ENCODE measurements at regions not wholly inside any gene's neighbourhood (a gene's known extent, or its start where the extent isn't known, plus 50 kb on each side); places are given as distances from the start of the nearest gene placed in this dataset.

DNA sequence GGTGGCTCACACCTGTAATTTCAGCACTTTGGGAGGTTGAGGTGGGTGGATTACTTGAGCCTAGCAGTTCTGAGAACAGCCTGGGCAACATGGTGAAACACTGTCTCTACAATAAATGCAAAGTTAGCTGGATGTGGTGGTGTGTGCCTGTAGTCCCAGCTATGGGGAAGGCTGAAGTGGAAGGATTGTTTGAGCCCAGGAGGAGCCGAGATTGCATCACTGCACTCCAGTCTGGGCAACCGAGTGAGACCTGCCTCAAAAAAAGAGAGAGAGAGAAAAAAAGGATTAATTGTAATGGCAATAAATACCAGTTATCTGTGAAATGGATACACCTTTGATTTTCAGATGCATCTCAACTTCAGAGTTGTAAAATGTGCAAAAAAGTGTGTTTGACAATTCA, 58.8 kb downstream of the SPRY1 start:
- TF ChIP-seq POLR2A (IDR thresholded peaks at IDR 0.05; ENCODE audit: low read depth, low read length) (no peak), POLR2AphosphoS5 (IDR thresholded peaks at IDR 0.05; ENCODE audit: low read depth, low read length) (no peak), TAF1 (IDR thresholded peaks at IDR 0.05; ENCODE audit: borderline replicate concordance, low read depth, low read length) (no peak)
- FAIRE-seq (no peak), DNase-seq (ENCODE audit: insufficient read length) (no peak)

DNA sequence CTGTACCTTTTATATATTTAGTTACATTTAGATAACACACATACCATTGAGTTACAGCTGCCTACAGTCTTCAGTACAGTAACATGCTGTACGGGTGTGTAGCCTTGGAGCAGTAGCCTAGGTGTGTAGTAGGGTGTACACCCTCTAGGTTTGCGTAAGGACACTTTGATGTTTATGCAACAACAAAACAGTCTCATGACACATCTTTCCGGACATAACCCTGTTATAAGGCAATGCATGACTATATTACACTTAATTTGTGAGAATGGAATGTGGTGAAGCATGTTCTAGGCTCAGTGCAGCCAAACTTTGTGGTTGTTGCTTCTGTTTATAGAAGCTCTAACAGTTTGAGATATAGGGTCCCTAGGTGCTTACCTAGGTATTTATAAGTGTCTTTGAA, 65.4 kb downstream of the SPRY1 start:
- no peak for TF ChIP-seq POLR2A (IDR thresholded peaks at IDR 0.05; ENCODE audit: low read depth, low read length)
- TF ChIP-seq TAF1 (IDR thresholded peaks at IDR 0.05; ENCODE audit: borderline replicate concordance, low read depth, low read length) = no peak
- TF ChIP-seq POLR2AphosphoS5 (IDR thresholded peaks at IDR 0.05; ENCODE audit: low read depth, low read length) = no peak
- DNase-seq (ENCODE audit: insufficient read length) = no peak
- FAIRE-seq = no peak

DNA sequence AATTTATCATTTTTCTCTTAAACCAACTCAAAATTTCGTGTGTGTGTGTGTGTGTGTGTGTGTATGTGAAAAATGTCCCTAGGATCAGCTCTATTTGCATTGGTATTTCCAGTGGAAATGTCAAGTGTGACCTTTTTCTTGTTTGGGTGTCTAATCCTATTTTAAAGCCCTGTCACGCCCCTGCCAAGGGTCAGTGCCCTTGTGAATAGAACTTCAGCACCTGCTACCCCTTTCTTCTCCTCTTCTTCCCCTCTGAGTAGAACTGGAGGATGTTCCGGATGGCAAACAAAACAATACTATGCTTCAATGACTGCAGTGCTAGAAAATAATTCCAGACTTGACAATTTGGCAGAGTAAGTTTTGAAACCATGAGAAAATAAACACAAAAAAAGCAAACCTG, 67.3 kb downstream of the SPRY1 start:
- no peak for DNase-seq (ENCODE audit: insufficient read length)
- TF ChIP-seq POLR2AphosphoS5 (IDR thresholded peaks at IDR 0.05; ENCODE audit: low read depth, low read length) = no peak
- no peak for TF ChIP-seq TAF1 (IDR thresholded peaks at IDR 0.05; ENCODE audit: borderline replicate concordance, low read depth, low read length)
- no peak for TF ChIP-seq POLR2A (IDR thresholded peaks at IDR 0.05; ENCODE audit: low read depth, low read length)
- no peak for FAIRE-seq

DNA sequence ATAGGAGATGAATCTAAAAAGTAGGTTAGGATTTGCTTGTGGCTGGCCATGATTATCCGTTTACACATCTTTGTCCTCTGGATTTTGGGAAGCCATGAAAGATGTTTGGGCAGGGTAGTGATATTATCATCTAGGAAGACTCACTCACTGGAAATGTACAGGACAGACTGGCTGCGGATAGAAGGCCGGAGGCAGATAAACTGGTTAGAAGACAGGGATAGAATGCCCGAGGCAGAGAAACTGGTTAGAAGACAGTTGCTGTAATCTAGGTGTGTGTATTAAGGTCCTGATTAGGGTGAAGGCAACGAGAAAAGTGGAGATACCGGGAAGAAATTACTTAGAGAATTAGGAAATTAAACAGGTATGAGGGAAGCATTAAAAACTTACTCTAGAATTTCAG, 68.8 kb downstream of the SPRY1 start:
- FAIRE-seq = no peak
- no peak for DNase-seq (ENCODE audit: insufficient read length)
- TF ChIP-seq POLR2A (IDR thresholded peaks at IDR 0.05; ENCODE audit: low read depth, low read length) = no peak
- no peak for TF ChIP-seq POLR2AphosphoS5 (IDR thresholded peaks at IDR 0.05; ENCODE audit: low read depth, low read length)
- no peak for TF ChIP-seq TAF1 (IDR thresholded peaks at IDR 0.05; ENCODE audit: borderline replicate concordance, low read depth, low read length)

DNA sequence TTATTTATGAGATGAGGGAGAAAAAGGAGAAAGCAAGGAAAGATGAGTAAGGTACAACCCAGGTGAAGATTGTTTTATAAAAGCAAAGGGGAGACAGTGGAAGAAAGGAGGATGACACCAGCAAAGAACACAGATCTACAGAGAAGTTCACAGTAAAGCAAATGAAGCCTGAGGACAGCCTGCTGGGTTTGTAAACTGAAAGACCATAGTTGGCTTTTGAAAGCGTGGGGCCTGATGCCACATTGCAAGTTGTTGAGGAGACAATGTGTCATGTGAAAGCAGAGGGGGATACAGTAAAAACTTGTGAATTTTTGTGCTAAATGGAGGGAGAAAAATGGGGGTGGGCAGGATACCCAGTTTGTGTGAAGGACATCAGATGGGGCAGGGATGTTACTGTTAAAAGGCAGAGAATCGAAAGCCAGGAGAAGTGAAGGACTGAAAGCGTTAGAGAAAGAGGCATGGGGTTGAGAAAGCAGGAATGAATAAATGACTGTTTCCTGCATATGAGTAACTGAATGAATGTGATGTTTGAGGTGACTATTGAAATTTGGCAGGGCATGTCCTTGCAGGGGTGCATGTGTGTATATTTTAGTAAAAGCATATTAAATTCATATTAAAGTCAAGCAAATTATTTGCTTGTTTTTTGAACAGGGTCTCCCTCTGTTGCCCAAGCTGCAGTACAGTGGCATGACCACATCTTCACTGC, 69.6 kb downstream of the SPRY1 start:
- DNase-seq (ENCODE audit: insufficient read length) (no peak), FAIRE-seq (no peak)
- no peak for TF ChIP-seq TAF1 (IDR thresholded peaks at IDR 0.05; ENCODE audit: borderline replicate concordance, low read depth, low read length)

DNA sequence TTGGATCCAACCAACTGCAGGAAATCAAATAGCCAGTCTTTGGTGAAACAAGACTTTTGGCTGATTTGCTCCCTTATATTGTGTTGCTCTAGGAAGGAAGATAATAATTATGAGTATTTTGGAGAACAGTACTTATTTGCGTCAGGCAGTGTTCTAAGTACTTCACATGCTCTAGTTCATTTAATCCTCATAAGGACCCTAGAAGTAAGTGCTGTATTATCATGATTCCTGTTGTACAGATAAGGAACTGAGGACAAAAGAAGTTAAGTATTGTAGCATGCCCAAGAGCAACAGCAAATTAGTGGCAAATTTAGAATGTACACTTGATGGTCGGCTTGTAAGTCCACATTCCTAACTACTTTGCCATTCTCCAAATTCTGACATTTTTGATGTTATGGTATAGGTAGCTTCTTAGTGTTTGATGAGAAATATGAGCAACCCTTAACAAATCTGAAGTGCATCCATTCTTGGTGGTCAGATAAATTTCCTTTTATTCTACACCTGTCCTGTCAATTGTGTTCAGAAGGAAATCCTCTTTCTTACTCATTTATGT, 72.0 kb downstream of the SPRY1 start:
- no peak for TF ChIP-seq TAF1 (IDR thresholded peaks at IDR 0.05; ENCODE audit: borderline replicate concordance, low read depth, low read length)
- FAIRE-seq (no peak), DNase-seq (ENCODE audit: insufficient read length) (no peak)

DNA sequence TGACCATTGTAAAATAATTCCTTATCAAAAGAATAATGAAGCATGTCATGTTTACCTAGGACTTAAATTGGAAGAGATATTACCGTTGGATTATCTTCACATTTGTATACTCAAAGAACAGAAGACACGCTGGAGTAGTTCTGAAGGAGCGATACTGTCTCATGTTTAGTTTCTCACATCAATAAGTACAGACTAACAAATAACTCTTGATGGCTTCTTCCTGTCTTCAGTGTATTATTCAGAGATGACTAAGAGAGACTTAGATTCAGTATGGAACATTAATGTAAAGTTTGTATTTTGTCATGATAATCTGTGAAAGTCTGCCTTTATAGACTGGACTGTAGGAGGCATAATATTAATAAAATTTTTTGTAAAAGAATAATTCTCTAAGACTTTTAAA, 72.7 kb downstream of the SPRY1 start:
- DNase-seq (ENCODE audit: insufficient read length) (no peak), FAIRE-seq (no peak)
- TF ChIP-seq TAF1 (IDR thresholded peaks at IDR 0.05; ENCODE audit: borderline replicate concordance, low read depth, low read length) (no peak), POLR2A (IDR thresholded peaks at IDR 0.05; ENCODE audit: low read depth, low read length) (no peak), POLR2AphosphoS5 (IDR thresholded peaks at IDR 0.05; ENCODE audit: low read depth, low read length) (no peak)

DNA sequence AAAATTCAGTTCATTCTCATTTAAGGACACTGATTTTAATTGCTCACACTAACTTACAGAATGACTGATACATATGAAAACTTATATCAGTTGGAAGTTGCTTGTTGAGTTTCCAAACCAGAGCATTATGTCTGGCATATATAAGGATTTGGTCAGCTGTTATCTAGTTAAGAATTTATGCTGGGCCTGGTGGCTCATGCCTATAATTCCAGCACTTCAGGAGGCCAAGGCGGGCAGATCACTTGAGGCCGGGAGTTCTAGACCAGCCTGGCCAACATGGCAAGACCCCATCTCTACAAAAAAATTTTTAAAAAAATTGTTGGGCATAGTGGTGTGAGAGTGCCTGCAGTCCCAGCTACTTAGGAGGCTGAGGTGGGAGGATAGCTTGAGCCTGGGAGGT, 73.1 kb downstream of the SPRY1 start:
- TF ChIP-seq POLR2A (IDR thresholded peaks at IDR 0.05; ENCODE audit: low read depth, low read length) (no peak), TAF1 (IDR thresholded peaks at IDR 0.05; ENCODE audit: borderline replicate concordance, low read depth, low read length) (no peak), POLR2AphosphoS5 (IDR thresholded peaks at IDR 0.05; ENCODE audit: low read depth, low read length) (no peak)
- FAIRE-seq = no peak
- DNase-seq (ENCODE audit: insufficient read length) = no peak

DNA sequence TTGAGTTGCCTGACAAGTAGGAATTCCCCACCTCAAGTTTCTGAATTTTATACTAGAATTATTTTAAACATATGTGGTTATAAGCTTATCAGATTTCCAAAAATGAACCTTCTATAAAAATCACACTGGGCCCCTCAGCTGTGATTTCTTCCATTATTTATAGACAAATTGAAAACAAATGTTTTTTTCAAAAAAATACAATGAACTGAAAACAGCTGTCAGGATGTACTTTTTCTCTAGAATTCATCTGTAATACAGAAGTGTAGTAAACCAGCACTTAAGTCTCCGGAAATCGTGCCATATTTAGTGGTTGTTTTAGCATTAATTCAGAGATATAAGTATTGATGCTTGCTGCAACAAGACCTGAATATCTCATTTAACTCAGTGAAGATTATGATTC, 74.0 kb downstream of the SPRY1 start:
- FAIRE-seq (no peak), DNase-seq (ENCODE audit: insufficient read length) (no peak)
- TF ChIP-seq POLR2AphosphoS5 (IDR thresholded peaks at IDR 0.05; ENCODE audit: low read depth, low read length) (no peak), POLR2A (IDR thresholded peaks at IDR 0.05; ENCODE audit: low read depth, low read length) (no peak), TAF1 (IDR thresholded peaks at IDR 0.05; ENCODE audit: borderline replicate concordance, low read depth, low read length) (no peak)

DNA sequence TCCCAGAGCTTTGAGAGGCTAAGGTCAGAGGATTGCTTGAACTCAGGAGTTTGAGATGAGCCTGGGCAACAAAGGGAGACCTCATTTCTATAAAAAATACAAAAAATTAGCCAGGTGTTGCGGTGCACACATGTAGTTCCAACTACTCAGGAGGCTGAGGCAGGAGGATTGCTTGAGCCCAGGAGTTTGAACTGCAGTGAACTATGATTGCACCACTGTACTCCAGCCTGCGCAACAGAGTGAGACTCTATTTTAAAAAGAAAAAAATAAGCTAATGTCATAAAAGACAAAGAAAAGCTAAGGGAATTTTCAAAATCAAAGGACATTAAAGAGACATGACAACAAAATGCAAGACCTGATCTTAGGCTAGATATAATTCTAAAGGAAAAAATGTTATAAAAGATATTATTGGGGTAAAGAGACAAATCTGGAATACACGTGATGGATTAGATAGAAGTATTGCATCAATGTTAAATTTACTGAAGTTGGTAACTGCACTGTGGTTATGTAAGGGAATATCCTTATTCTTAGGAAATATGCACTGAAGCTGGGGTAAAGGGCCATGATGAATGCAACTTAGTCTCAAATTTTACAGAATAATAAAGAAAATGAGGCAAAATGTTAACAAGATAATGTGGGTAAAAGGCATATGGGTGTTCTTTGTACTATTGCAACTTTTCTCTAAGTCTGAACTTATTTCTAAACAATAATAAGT, 75.2 kb downstream of the SPRY1 start:
- FAIRE-seq (no peak), DNase-seq (ENCODE audit: insufficient read length) (no peak)
- TF ChIP-seq POLR2AphosphoS5 (IDR thresholded peaks at IDR 0.05; ENCODE audit: low read depth, low read length) = no peak
- no peak for TF ChIP-seq POLR2A (IDR thresholded peaks at IDR 0.05; ENCODE audit: low read depth, low read length)
- no peak for TF ChIP-seq TAF1 (IDR thresholded peaks at IDR 0.05; ENCODE audit: borderline replicate concordance, low read depth, low read length)

DNA sequence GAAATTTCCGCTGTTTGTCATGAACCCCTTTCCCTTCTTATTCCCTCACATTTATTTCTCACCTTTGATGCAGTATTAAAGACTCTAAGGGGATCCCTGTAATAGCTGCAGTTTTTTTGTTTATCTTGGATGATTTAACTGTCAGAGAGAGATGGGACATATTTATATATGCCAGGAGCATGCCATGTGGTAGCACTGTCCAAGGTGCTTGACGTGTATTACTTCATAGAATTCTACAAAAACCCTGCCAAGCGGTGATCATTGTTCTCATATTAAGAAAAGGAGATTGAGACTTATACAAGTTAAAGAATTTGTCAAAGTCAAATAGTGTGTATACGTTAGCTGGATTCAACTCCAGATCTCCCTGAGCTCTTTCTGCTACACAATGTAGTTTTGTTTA, 78.2 kb downstream of the SPRY1 start:
- no peak for DNase-seq (ENCODE audit: insufficient read length)
- TF ChIP-seq POLR2AphosphoS5 (IDR thresholded peaks at IDR 0.05; ENCODE audit: low read depth, low read length) (no peak), TAF1 (IDR thresholded peaks at IDR 0.05; ENCODE audit: borderline replicate concordance, low read depth, low read length) (no peak)
- FAIRE-seq = no peak

DNA sequence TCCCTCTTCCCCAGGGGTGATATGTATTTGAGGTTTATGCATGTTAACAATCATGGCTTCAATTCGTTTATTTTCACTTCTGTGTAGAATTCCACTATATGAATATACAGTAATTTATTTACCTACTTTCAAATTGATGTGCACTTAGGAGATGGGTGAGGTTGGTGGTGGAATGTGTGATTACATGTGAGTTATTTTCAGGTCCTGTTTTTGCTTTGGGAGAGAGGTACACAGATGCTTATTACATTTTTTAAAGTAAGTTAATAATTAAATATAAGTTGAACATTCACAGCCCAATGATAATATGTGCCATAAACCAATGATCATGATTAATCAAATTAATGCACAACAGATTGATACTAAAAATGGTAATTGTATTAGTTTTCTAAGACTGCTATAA, 79.5 kb downstream of the SPRY1 start:
- TF ChIP-seq POLR2AphosphoS5 (IDR thresholded peaks at IDR 0.05; ENCODE audit: low read depth, low read length) (no peak), POLR2A (IDR thresholded peaks at IDR 0.05; ENCODE audit: low read depth, low read length) (no peak), TAF1 (IDR thresholded peaks at IDR 0.05; ENCODE audit: borderline replicate concordance, low read depth, low read length) (no peak)
- no peak for DNase-seq (ENCODE audit: insufficient read length)
- no peak for FAIRE-seq

All from GM12892 (cell line).